NCI-H82 (cell line): ENCODE measurements at regions not wholly inside any gene's neighbourhood (a gene's known extent, or its start where the extent isn't known, plus 50 kb on each side); places are given as distances from the start of the nearest gene placed in this dataset.

ENCODE experiments used
- DNase-seq: peaks from one replicate; lab custom pipeline; 2025; lab: John Stamatoyannopoulos, UW

- no peak for DNase-seq
Measured at GRCh38 chr22:26847046-26847445, 189.7 kb downstream of the MIAT start.

- DNase-seq: no peak
Measured at GRCh38 chr22:26847816-26848215, 190.4 kb downstream of the MIAT start.

- DNase-seq: no peak
Measured at GRCh38 chr22:26848244-26848920, 191.0 kb downstream of the MIAT start.

GRCh38 chr22:26849575-26849974 lies 192.2 kb downstream of the MIAT start:
- no peak for DNase-seq

GRCh38 chr22:26851125-26851524 lies 193.7 kb downstream of the MIAT start:
- DNase-seq: no peak

- no peak for DNase-seq
Measured at GRCh38 chr22:26852176-26852575, 194.8 kb downstream of the MIAT start.

GRCh38 chr22:26853071-26853470 lies 195.7 kb downstream of the MIAT start:
- no peak for DNase-seq

- DNase-seq: no peak
Measured at GRCh38 chr22:26853495-26853894, 196.1 kb downstream of the MIAT start.

- DNase-seq: no peak
Measured at GRCh38 chr22:26857169-26857568, 199.8 kb downstream of the MIAT start.

GRCh38 chr22:26860301-26860700 lies 202.9 kb downstream of the MIAT start:
- DNase-seq: no peak

GRCh38 chr22:26865021-26865420 lies 207.6 kb downstream of the MIAT start:
- DNase-seq: no peak

GRCh38 chr22:26883393-26883792 lies 226.0 kb downstream of the MIAT start:
- DNase-seq: no peak

- no peak for DNase-seq
Measured at GRCh38 chr22:26884921-26885320, 227.5 kb downstream of the MIAT start.

- DNase-seq: no peak
Measured at GRCh38 chr22:26885441-26886261, 228.3 kb downstream of the MIAT start.

GRCh38 chr22:26887456-26887855 lies 230.1 kb downstream of the MIAT start:
- DNase-seq: no peak

GRCh38 chr22:26887916-26888315 lies 230.5 kb downstream of the MIAT start:
- DNase-seq: no peak

GRCh38 chr22:26888887-26889286 lies 231.5 kb downstream of the MIAT start:
- no peak for DNase-seq

- DNase-seq: no peak
Measured at GRCh38 chr22:26889802-26890201, 232.4 kb downstream of the MIAT start.

- DNase-seq: peak; percentile 17
Measured at GRCh38 chr22:26890870-26891269, 233.5 kb downstream of the MIAT start.

- no peak for DNase-seq
Measured at GRCh38 chr22:26891429-26891828, 234.0 kb downstream of the MIAT start.

- DNase-seq: peak; percentile 59
Measured at GRCh38 chr22:26892166-26893041, 235.0 kb downstream of the MIAT start.
